H1 (cell line): ENCODE measurements at regions not wholly inside any gene's neighbourhood (a gene's known extent, or its start where the extent isn't known, plus 50 kb on each side); places are given as distances from the start of the nearest gene placed in this dataset.

Experiments
- CTCF ChIA-PET: fragments of 300-600 bp; sonication (Branson Sonifier 250); formaldehyde crosslinking; loops from one replicate; lab custom pipeline; 2021; ENCODE audit not compliant: partially characterized antibody; lab: Charles Lee
- POLR2A ChIA-PET: fragments of 300-600 bp; sonication (Branson Sonifier 250); formaldehyde crosslinking; loops from one replicate; lab custom pipeline; 2021; ENCODE audit warnings: inconsistent platforms; ENCODE audit not compliant: partially characterized antibody; lab: Charles Lee
- DNase-seq, 2 experiments: peaks; one replicate each; pipeline versions ENCODE4 v3.0.0 to v3.0.0-alpha.2; 2010 to 2022; ENCODE audit warnings: low spot score in 2 of 2, low read depth in 1 of 2, mixed read lengths in 1 of 2
- FAIRE-seq: peaks from 2 replicates; lab custom pipeline; 2011; peaks lifted over from hg19 to GRCh38; lab: Jason Lieb, UNC
- H2AFZ ChIP-seq: 2 replicates; pipeline ENCODE4 v1.8.1; 2012; ENCODE audit warnings: low read length, inconsistent platforms
- H2AK5ac ChIP-seq: 2 replicates; pipeline ENCODE4 v1.6.1; 2013; ENCODE audit warnings: low read depth, low read length
- H2BK120ac ChIP-seq: replicated peaks from 2 replicates; pipeline ENCODE3; 2013; ENCODE audit warnings: low read depth, low read length, inconsistent platforms
- H2BK12ac ChIP-seq: 2 replicates; pipeline ENCODE4 v1.6.1; 2013; ENCODE audit warnings: low read depth, low read length
- H2BK15ac ChIP-seq: 2 replicates; pipeline ENCODE4 v1.6.1; 2013; ENCODE audit warnings: low read length
- H2BK20ac ChIP-seq: 2 replicates; pipeline ENCODE4 v1.6.1; 2013; ENCODE audit warnings: low read length
- H2BK5ac ChIP-seq: 2 replicates; pipeline ENCODE4 v1.6.1; 2013; ENCODE audit warnings: low read depth, low read length
- H3K14ac ChIP-seq: 2 replicates; pipeline ENCODE4 v1.6.1; 2013; ENCODE audit warnings: inconsistent platforms; ENCODE audit not compliant: insufficient read length
- H3K18ac ChIP-seq: 2 replicates; pipeline ENCODE4 v1.6.1; 2013; ENCODE audit warnings: low read length; ENCODE audit errors: extremely low read depth
- H3K23ac ChIP-seq: 2 replicates; pipeline ENCODE4 v1.6.1; 2013; ENCODE audit warnings: inconsistent platforms; ENCODE audit not compliant: insufficient read length
- H3K23me2 ChIP-seq: 2 replicates; pipeline ENCODE4 v1.6.1; 2013; ENCODE audit warnings: low read depth, low read length
- H3K27ac ChIP-seq: 2 replicates; pipeline ENCODE4 v1.6.1; 2011; ENCODE audit warnings: low read depth, low read length, inconsistent platforms
- H3K27me3 ChIP-seq, 4 experiments: replicated peaks in 1 of 4; 1 replicate in 1 of 4; 2 replicates in 3 of 4; pipeline versions ENCODE4 v1.6.1 to v1.8.1; 2011 to 2013; ENCODE audit warnings: low read length in 3 of 4, mild to moderate bottlenecking in 3 of 4, inconsistent platforms in 2 of 4, mixed read lengths in 2 of 4, moderate library complexity in 1 of 4; ENCODE audit not compliant: control insufficient read depth in 3 of 4, insufficient read depth in 3 of 4; ENCODE audit errors: extremely low read depth in 1 of 4
- H3K36me3 ChIP-seq, 4 experiments: 2 replicates each; pipeline versions ENCODE4 v1.6.1 to v1.8.1; 2011 to 2013; ENCODE audit warnings: mild to moderate bottlenecking in 4 of 4, low read length in 3 of 4, moderate library complexity in 2 of 4, control low read depth in 1 of 4, inconsistent platforms in 1 of 4; ENCODE audit not compliant: insufficient read depth in 4 of 4, control insufficient read depth in 2 of 4
- H3K4ac ChIP-seq: replicated peaks from 2 replicates; pipeline ENCODE3; 2013; ENCODE audit warnings: low read length, low read depth, mixed read lengths, inconsistent platforms; ENCODE audit not compliant: insufficient read length
- H3K4me1 ChIP-seq, 4 experiments: replicated peaks in 1 of 4; 1 replicate in 1 of 4; 2 replicates in 3 of 4; pipeline versions ENCODE4 v1.6.1 to v1.8.1; 2011 to 2013; ENCODE audit warnings: low read length in 3 of 4, inconsistent platforms in 2 of 4, mixed read lengths in 1 of 4; ENCODE audit not compliant: insufficient read depth in 4 of 4, control insufficient read depth in 3 of 4
- H3K4me2 ChIP-seq, 2 experiments: 2 replicates each; pipeline versions ENCODE4 v1.6.1 to v1.8.1; 2011 to 2013; ENCODE audit warnings: low read depth in 2 of 2, low read length in 2 of 2, control low read depth in 1 of 2, inconsistent platforms in 1 of 2, mild to moderate bottlenecking in 1 of 2; ENCODE audit not compliant: insufficient read depth in 1 of 2
- H3K4me3 ChIP-seq, 4 experiments: fragments of 200-600, 300-600 bp in 1 of 4; sonication (generic), shearing (Covaris generic), sonication (Bioruptor Twin) in 1 of 4; 2 replicates each; pipeline versions ENCODE4 v1.5.1 to v1.8.1; 2011 to 2016; ENCODE audit warnings: low read length in 4 of 4, low read depth in 3 of 4, control low read depth in 2 of 4, inconsistent platforms in 2 of 4, mild to moderate bottlenecking in 2 of 4, mixed read lengths in 1 of 4, moderate library complexity in 1 of 4; ENCODE audit not compliant: insufficient read depth in 2 of 4; ENCODE audit errors: extremely low read depth in 1 of 4
- H3K56ac ChIP-seq: replicated peaks from 2 replicates; pipeline ENCODE3; 2013; ENCODE audit warnings: low read depth, mild to moderate bottlenecking, mixed read lengths, low read length, inconsistent platforms; ENCODE audit not compliant: insufficient read length
- H3K79me1 ChIP-seq: 2 replicates; pipeline ENCODE4 v1.6.1; 2013; ENCODE audit warnings: low read depth, low read length, control low read depth
- H3K79me2 ChIP-seq, 2 experiments: 2 replicates each; pipeline versions ENCODE4 v1.6.1 to v1.8.1; 2012 to 2013; ENCODE audit warnings: low read length in 2 of 2, mild to moderate bottlenecking in 2 of 2, inconsistent platforms in 1 of 2; ENCODE audit not compliant: insufficient read depth in 2 of 2, control insufficient read depth in 1 of 2
- H3K9ac ChIP-seq, 4 experiments: replicated peaks in 1 of 4; 1 replicate in 1 of 4; 2 replicates in 3 of 4; pipeline versions ENCODE4 v1.6.1 to v1.8.1; 2011 to 2013; ENCODE audit warnings: low read depth in 3 of 4, low read length in 3 of 4, control low read depth in 2 of 4, mild to moderate bottlenecking in 2 of 4, moderate library complexity in 2 of 4, inconsistent platforms in 1 of 4; ENCODE audit errors: extremely low read depth in 1 of 4
- H3K9me3 ChIP-seq, 2 experiments: 2 replicates each; pipeline versions ENCODE4 v1.6.1 to v1.8.1; 2012 to 2013; ENCODE audit warnings: mild to moderate bottlenecking in 2 of 2, moderate library complexity in 2 of 2, control low read depth in 1 of 2, inconsistent platforms in 1 of 2, low read depth in 1 of 2, low read length in 1 of 2, mixed read lengths in 1 of 2; ENCODE audit not compliant: insufficient read depth in 2 of 2
- H4K20me1 ChIP-seq, 2 experiments: replicated peaks in 1 of 2; 2 replicates each; pipeline versions ENCODE3 to v1.8.1; 2011 to 2013; ENCODE audit warnings: inconsistent platforms in 2 of 2, low read length in 2 of 2, mild to moderate bottlenecking in 1 of 2; ENCODE audit not compliant: insufficient read depth in 2 of 2, control insufficient read depth in 1 of 2
- H4K5ac ChIP-seq: 2 replicates; pipeline ENCODE4 v1.6.1; 2013; ENCODE audit warnings: low read length, low read depth, mixed read lengths, inconsistent platforms; ENCODE audit not compliant: insufficient read length
- H4K8ac ChIP-seq: 2 replicates; pipeline ENCODE4 v1.8.0; 2013; ENCODE audit warnings: mild to moderate bottlenecking, moderate library complexity, low read length, inconsistent platforms; ENCODE audit not compliant: insufficient read depth; ENCODE audit errors: extremely low read depth
- H4K91ac ChIP-seq: replicated peaks from 2 replicates; pipeline ENCODE3; 2013; ENCODE audit warnings: low read length, mixed read lengths, inconsistent platforms; ENCODE audit not compliant: insufficient read length
- ASH2L ChIP-seq: fragments of 200-600, 300-600 bp; sonication (generic); IDR thresholded peaks from one replicate; pipeline ENCODE4 v1.7.1; 2017; ENCODE audit warnings: low read length
- CBX5 ChIP-seq: fragments of 300-800, 300-1000 bp; sonication (generic); IDR thresholded peaks from 2 replicates; pipeline ENCODE4 v1.7.1; 2016; ENCODE audit warnings: antibody characterized with exemption, low read length, low read depth
- CHD2 ChIP-seq: IDR thresholded peaks from 2 replicates; pipeline ENCODE4 v1.6.1; 2012; ENCODE audit warnings: low read length, improper control_type of control experiment
- EP300 ChIP-seq, 2 experiments: IDR thresholded peaks; 1 replicate in 1 of 2; 2 replicates in 1 of 2; pipeline ENCODE4 v1.6.1; 2011 to 2012; ENCODE audit warnings: low read depth in 2 of 2, low read length in 2 of 2, mild to moderate bottlenecking in 2 of 2, borderline replicate concordance in 1 of 2, inconsistent platforms in 1 of 2, moderate library complexity in 1 of 2
- EZH2 ChIP-seq: fragments of 200-600 bp; sonication (generic); IDR thresholded peaks from 2 replicates; pipeline ENCODE4 v1.7.1; 2012; ENCODE audit warnings: low read depth, mild to moderate bottlenecking, moderate library complexity, low read length, inconsistent platforms; ENCODE audit not compliant: severe bottlenecking
- GTF2F1 ChIP-seq: IDR thresholded peaks from 2 replicates; pipeline ENCODE4 v1.6.1; 2012; ENCODE audit warnings: low read depth, low read length, improper control_type of control experiment, borderline replicate concordance
- RXRA ChIP-seq: IDR thresholded peaks from 2 replicates; pipeline ENCODE4 v1.6.1; 2011; ENCODE audit warnings: low read depth, mild to moderate bottlenecking, low read length, moderate library complexity; ENCODE audit not compliant: insufficient read depth
- SRF ChIP-seq: IDR thresholded peaks from 2 replicates; pipeline ENCODE4 v1.6.1; 2011; ENCODE audit warnings: mild to moderate bottlenecking, low read depth, low read length, moderate library complexity
- YY1 ChIP-seq: IDR thresholded peaks from 2 replicates; pipeline ENCODE4 v1.6.1; 2011; ENCODE audit warnings: low read depth, mild to moderate bottlenecking, low read length
- WGBS, 2 experiments: shearing (Covaris generic) in 1 of 2; methylation state at CpG; one replicate each; pipeline versions ENCODE4 v1.1.6 to v1.1.7; 2013 to 2015; ENCODE audit warnings: low lambda C conversion rate in 2 of 2, mixed read lengths in 2 of 2, inconsistent platforms in 1 of 2, low coverage in 1 of 2, missing lambda C conversion rate in 1 of 2; ENCODE audit not compliant: insufficient replicate concordance in 2 of 2, insufficient coverage in 1 of 2, insufficient read length in 1 of 2; ENCODE audit errors: extremely low coverage in 1 of 2, missing lambda C conversion rate in 1 of 2; 5-methylcytosine and 5-hydroxymethylcytosine counted together

DNA sequence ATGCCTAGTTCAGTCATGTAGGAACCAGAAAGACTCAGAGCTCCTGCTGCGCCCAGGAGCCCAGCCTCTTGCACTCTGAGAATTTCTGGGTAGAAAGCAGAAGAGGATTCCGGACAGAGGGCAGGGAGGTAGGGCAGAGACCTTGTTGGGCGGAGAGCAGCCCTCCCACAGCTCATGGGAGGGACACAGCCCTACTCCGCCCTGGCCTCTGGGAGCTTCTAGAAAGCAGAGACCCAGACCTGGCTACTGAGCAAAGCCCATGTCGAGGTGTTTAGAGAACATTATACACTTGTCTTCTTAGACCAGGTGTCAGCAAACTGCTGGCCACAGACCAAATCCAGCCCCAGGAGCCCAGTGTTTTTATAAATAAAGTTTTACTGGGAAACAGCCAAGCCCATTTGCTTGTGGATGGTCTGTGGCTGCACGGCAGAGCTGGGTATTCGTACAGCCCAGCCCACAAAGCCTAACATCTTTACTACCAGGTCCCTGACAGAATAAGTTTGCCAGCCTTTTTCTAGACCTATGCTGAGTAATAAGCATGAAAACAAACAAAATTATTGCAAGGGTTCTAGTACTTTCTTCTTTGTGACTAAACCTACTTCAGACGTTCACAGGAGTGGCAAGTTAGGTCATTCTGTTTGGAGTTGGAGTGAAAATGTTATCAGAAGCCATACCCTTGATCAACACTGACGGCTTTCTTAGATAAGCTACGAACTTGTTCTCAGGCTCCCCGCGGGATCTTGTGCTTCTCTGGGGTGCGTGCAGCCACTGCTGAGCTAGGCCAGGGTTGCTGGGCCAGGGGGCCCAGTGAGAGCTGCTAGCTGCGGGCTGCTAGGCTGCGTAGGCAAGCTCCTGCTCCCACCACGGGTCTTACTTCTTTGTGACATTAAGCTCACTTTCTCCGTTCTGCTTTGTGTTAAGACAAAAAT is 235.1 kb upstream of the FOXQ1 start:
- no peaks in the 10 kb centered on the region for H3K79me1 ChIP-seq
- FAIRE-seq (no peak), DNase-seq (no peak)
- H3K27ac ChIP-seq = no peak overlapping the region
- no peaks in the 10 kb centered on the region for H3K79me2 ChIP-seq
- no peak overlapping the region for H2AK5ac ChIP-seq
- no peaks in the 10 kb centered on the region for H3K27me3 ChIP-seq
- ChIA-PET CTCF (interaction anchor here (0.6 to 1.9 kb wide), 4 partner anchors 9 to 670 kb away, joined by 3 to 6 read pairs (median 4); no protein-coding TSS in a partner anchor), POLR2A (no interaction called here)
- H3K9ac ChIP-seq = no peak overlapping the region
- H2BK12ac ChIP-seq = no peak overlapping the region
- H2AFZ ChIP-seq = no peak overlapping the region
- no peak overlapping the region for H3K14ac ChIP-seq
- no peak overlapping the region for H4K91ac ChIP-seq
- H3K4me1 ChIP-seq = no peaks in the 10 kb centered on the region
- no peak overlapping the region for H3K18ac ChIP-seq
- WGBS, 2 experiments = 93% methylated on average over 17 of the region's 17 CpGs; no CpG with 5 or more reads in 1 of the 2 experiments
- H3K9me3 ChIP-seq = no peaks in the 10 kb centered on the region
- no peak overlapping the region for H2BK20ac ChIP-seq
- H2BK5ac ChIP-seq = no peak overlapping the region
- H2BK15ac ChIP-seq = no peak overlapping the region
- H4K20me1 ChIP-seq = no peaks in the 10 kb centered on the region
- H2BK120ac ChIP-seq = no peak overlapping the region
- H3K4ac ChIP-seq = no peak overlapping the region
- H3K4me3 ChIP-seq = no peak overlapping the region
- no peaks in the 10 kb centered on the region for H3K36me3 ChIP-seq
- no peaks in the 10 kb centered on the region for H3K23me2 ChIP-seq
- no peak overlapping the region for H4K5ac ChIP-seq
- TF ChIP-seq RXRA (no peak), EZH2 (no peak), CHD2 (no peak), YY1 (no peak), SRF (no peak), CBX5 (no peak), GTF2F1 (no peak), EP300 (IDR thresholded peaks at IDR 0.05; ENCODE audit: borderline replicate concordance in 1 of 2, low read depth in 2 of 2, low read length in 2 of 2) (no peak), ASH2L (no peak)
- TF ChIP-seq, all 59 proteins: peak for 0
- Histone ChIP-seq H3K56ac (no peak overlapping the region), H3K23ac (no peak overlapping the region), H4K8ac (no peak overlapping the region), H3K4me2 (no peak overlapping the region)
